ENCODE measurements at regions not wholly inside any gene's neighbourhood (a gene's known extent, or its start where the extent isn't known, plus 50 kb on each side); places are given as distances from the start of the nearest gene placed in this dataset.
"Not testable (repeated sequence)": the region's sequence is repeated elsewhere in the genome, so short reads cannot be mapped to it uniquely, and the experiment has no call there.

DNA sequence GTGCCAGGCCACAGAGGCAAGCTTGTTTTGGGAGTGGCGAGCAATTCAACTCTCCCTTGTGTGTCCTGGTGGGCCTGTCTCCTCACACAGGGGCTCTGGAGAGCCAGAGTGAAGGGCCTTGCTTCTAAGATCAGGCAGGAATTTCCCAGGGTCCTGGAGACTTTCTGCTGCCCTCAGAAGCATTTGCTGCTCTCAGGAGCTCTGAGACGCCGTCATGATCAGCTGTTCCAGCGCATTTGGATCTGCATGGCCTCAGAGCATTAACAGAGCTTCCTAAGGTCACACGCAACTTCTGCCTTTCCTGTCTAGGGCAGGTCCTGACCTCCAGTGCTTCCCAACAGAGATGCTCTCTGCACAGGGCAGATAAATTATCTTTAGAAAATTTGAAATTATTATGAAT is 52.2 kb upstream of the C10orf90 start:
- DNase-seq, result no peak

DNA sequence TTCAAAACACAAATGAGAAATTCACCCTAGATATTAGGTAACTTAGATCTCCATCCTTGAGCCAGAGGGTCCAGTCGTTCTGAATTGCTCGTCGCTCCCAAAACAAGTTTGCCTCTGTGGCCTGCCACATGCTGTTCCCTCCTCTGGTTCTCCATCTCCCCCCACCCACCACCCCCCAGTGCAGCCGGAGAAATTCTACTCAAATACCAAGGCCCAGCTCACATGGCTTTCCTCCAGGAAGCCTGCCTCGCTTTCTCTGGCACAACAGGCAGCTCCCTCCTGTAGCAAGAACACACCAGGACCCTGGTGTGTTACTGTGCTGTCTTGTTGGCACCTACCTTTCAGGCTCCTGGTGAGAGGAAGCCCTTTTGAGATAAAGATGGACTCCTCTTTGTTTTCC is 52.7 kb upstream of the C10orf90 start:
- no peak for DNase-seq

DNA sequence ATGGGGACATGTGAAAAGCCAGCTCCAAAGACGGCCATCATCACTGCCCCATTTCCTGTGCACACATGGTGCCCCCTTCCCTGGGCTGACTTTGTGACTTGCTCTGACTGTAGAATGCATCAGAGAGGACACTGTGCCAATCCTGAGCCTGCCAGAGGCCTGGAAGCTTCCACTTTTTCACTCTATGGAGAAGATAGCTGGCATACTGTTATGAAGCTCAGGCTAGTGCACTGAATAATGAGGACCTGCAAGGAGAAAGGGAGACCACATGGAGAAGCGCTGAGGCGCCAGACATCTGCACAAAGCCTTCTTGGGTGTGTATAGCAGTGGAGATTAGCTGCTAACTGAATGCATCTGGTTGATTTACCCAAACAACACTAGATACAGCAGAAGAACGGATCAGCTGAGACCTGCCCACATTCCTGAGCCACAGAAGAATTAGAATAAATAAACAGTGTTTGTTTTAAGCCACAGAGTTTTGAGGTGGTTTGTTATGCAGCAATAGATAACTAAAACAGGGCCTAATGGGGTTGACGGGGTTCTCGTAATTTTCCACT is 58.9 kb upstream of the C10orf90 start:
- no peak for DNase-seq

DNA sequence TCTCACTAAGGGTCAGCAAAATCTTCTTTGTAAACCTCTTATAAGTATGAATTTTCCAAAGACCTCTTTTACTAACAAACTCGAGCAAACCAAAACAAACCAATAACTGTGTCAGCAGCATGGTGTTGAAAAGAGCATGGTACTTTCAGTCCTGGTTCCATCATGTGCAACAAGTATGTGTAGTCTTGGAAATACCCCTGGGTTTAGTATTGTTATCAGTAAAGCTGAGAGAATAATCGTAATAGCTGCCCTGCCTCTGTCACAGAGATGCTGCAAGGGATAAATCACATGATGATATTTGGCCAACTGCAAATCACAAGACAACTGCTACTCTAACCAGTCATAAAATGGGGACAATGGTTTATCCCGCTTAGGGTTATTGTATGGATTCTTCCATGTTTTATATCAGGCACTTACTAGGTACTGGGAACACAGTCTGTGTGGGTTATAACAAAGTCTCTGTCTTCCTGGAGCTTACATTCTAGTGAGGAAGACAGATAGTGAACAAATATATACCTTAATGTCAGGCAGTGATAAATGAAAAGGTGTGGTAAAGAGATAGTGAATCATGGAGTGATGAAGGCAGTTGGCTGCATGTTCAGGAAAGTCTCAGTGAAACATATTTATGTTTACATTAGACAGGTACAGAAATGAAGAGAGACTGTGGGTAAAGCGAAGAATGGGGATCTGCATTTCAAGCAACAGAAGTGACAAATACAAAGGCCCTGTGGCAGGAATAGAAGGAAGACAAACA is 60.5 kb upstream of the C10orf90 start:
- DNase-seq, result no peak

GRCh38 chr10:126731610-126731990 is 61.1 kb upstream of the C10orf90 start:
- DNase-seq, result no peak

GRCh38 chr10:126732308-126732707 is 61.8 kb upstream of the C10orf90 start:
- DNase-seq, result no peak

- no peak for DNase-seq
Observed at GRCh38 chr10:126732868-126733267, 62.4 kb upstream of the C10orf90 start.

DNA sequence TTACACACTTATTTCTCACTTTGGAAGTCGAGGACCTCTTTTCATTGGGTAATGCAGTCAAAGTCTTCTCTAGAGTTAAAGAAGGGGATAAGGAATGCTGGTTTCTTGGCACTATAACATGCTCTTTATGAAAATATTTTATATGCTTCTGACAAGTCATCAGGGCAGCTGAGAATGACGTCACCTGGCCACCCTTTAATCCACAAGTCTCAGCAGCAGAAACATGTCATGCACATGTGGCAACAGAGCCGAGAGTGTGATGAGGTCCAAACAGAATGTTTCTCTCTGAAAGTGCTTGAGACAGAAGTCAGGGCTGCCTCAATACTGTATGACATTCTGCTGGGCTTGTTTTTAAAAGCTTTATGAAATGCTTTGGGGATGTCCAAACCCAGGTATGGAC is 63.5 kb upstream of the C10orf90 start:
- DNase-seq, result no peak

- peak; percentile 2 for DNase-seq
Observed at GRCh38 chr10:126734967-126735366, 64.5 kb upstream of the C10orf90 start.

DNA sequence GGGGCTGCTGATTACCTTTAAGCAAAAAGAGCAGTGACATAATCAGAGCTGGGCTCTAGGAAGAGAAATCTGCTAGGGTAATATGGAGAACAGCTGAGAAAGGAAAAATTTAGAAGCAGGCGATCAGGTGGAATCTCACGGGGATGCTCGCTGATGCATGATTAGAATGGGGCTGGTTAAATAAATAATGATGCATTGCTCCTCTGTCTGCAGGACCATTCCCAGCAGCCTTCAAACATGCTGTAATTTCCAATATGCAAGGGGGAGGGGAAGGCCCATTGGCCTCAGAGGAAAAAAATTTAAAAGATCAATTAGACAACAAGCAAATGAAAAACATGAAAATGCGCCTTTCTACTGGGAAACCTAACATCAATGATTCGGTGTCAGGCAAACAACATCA is 65.6 kb upstream of the C10orf90 start:
- no peak for DNase-seq

GRCh38 chr10:126736727-126737126 is 66.2 kb upstream of the C10orf90 start:
- DNase-seq, result no peak

DNA sequence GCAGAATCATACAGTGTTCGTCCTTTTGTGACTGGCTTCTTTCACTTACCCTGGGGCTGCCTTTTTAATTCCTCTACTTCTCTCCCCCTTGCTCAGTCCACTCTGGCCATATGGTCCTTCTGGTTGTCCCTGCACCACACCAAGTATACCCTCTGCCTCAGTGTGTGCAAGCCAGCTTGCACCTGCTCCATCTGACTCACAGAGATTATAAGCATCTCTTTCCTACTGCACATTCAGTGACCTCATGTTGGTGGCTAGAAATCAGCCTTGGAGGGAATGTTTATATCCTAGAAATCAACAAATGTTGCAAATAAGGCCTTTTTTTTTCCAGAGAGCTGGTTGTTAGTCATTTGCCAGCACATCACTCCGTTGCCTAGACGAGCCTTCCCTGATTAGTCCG is 67.5 kb upstream of the C10orf90 start:
- DNase-seq, result no peak

GRCh38 chr10:126744571-126744970 is 74.1 kb upstream of the C10orf90 start:
- DNase-seq, result no peak

- DNase-seq, result no peak
Observed at GRCh38 chr10:126749015-126749655, 78.6 kb upstream of the C10orf90 start.

GRCh38 chr10:126754966-126755365 is 84.5 kb upstream of the C10orf90 start:
- DNase-seq, result no peak

GRCh38 chr10:126758867-126759266 is 88.4 kb upstream of the C10orf90 start:
- no peak for DNase-seq

- DNase-seq, result no peak
Observed at GRCh38 chr10:126759531-126759930, 89.0 kb upstream of the C10orf90 start.

- DNase-seq, result not testable (repeated sequence)
Observed at GRCh38 chr10:126766646-126767045, 96.2 kb upstream of the C10orf90 start.

- no peak for DNase-seq
Observed at GRCh38 chr10:126770809-126771208, 100.3 kb upstream of the C10orf90 start.

DNA sequence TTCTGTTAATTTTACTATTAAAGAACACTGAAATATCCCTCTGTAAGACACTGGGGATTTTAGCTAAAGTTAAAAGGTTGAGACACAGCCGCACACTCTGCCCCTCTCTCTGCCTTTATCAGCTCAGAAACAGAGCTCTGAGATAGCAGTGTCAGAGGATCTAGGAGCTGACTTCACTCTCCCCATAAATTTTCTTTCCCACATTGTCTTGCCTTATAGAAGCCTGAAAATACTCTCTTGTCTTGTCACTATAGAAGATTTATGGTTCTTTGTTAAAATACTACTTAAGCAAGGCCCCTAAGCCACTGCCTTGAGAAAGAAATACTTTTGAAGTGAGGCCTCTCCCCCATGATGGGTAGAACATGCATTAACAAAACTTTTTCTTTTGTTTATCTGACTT is 105.7 kb upstream of the C10orf90 start:
- DNase-seq, result no peak

DNA sequence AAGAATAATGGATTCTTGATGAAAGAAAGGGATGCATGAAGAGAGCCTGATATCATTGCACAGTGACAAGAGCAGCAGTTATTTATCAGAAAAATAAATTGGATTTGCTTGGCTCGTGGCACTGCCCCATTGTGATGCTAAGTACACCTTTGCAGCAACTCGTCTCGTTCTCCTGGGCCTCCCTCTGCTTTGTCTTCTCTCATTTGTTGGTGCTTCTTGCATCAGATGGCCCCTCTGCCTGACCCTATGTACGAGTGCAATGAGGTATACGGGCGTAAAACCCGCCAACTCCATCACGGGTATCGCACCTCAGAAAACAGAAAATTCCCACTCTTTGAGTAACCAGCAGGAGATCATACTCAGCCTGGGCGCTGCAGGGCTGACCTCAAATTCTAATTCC is 107.2 kb upstream of the C10orf90 start:
- no peak for DNase-seq

- no peak for DNase-seq
Observed at GRCh38 chr10:126781450-126782216, 111.1 kb upstream of the C10orf90 start.

GRCh38 chr10:126783806-126784557 is 113.5 kb upstream of the C10orf90 start:
- DNase-seq, result no peak
